ENCODE measurements at regions not wholly inside any gene's neighbourhood (a gene's known extent, or its start where the extent isn't known, plus 50 kb on each side); places are given as distances from the start of the nearest gene placed in this dataset.

- H3K4me3 ChIP-seq = no peak overlapping the region
- intact Hi-C loops (cut with DNase I) = no loop called here
- DNase-seq (ENCODE audit: extremely low spot score in 2 of 2) = no peak
- H3K36me3 ChIP-seq = no peaks in the 10 kb centered on the region
- H3K27ac ChIP-seq = no peak overlapping the region
- no peaks in the 10 kb centered on the region for H3K9me3 ChIP-seq
- H3K4me1 ChIP-seq = no peaks in the 10 kb centered on the region
- H3K27me3 ChIP-seq = no peaks in the 10 kb centered on the region
- no peak for TF ChIP-seq POLR2AphosphoS5 (IDR thresholded peaks at IDR 0.05; ENCODE audit: insufficient read depth in 1 of 2, low read depth in 1 of 2)
- no peak for TF ChIP-seq CTCF (IDR thresholded peaks at IDR 0.05)
- no peak for TF ChIP-seq POLR2A (IDR thresholded peaks at IDR 0.05)
These were observed 192.2 kb upstream of the LMNTD1 start for GRCh38 chr12:25745281-25745680.

GRCh38 chr12:25746131-25746530, 193.0 kb upstream of the LMNTD1 start:
- Histone ChIP-seq H3K4me1 (no peaks in the 10 kb centered on the region), H3K9me3 (no peaks in the 10 kb centered on the region), H3K27ac (no peak overlapping the region), H3K36me3 (no peaks in the 10 kb centered on the region), H3K27me3 (no peaks in the 10 kb centered on the region), H3K4me3 (no peak overlapping the region)
- TF ChIP-seq POLR2AphosphoS5 (IDR thresholded peaks at IDR 0.05; ENCODE audit: insufficient read depth in 1 of 2, low read depth in 1 of 2) = no peak
- TF ChIP-seq POLR2A (IDR thresholded peaks at IDR 0.05) = no peak
- TF ChIP-seq CTCF (IDR thresholded peaks at IDR 0.05) = no peak
- intact Hi-C loops (cut with DNase I) = no loop called here
- no peak for DNase-seq (ENCODE audit: extremely low spot score in 2 of 2)

GRCh38 chr12:25752710-25753309, 199.7 kb upstream of the LMNTD1 start:
- H3K4me3 ChIP-seq = no peak overlapping the region
- no peaks in the 10 kb centered on the region for H3K9me3 ChIP-seq
- no peak overlapping the region for H3K27ac ChIP-seq
- H3K27me3 ChIP-seq = no peaks in the 10 kb centered on the region
- H3K4me1 ChIP-seq = no peaks in the 10 kb centered on the region
- intact Hi-C loops (cut with DNase I) = no loop called here
- no peak for DNase-seq (ENCODE audit: extremely low spot score in 2 of 2)
- H3K36me3 ChIP-seq = no peaks in the 10 kb centered on the region
- TF ChIP-seq POLR2A (IDR thresholded peaks at IDR 0.05) (no peak), POLR2AphosphoS5 (IDR thresholded peaks at IDR 0.05; ENCODE audit: insufficient read depth in 1 of 2, low read depth in 1 of 2) (no peak), CTCF (IDR thresholded peaks at IDR 0.05) (no peak)

- DNase-seq (ENCODE audit: extremely low spot score in 2 of 2) = no peak
- intact Hi-C loops (cut with DNase I) = no loop called here
- no peak overlapping the region for H3K4me3 ChIP-seq
- TF ChIP-seq POLR2A (IDR thresholded peaks at IDR 0.05) (no peak), POLR2AphosphoS5 (IDR thresholded peaks at IDR 0.05; ENCODE audit: insufficient read depth in 1 of 2, low read depth in 1 of 2) (no peak), CTCF (IDR thresholded peaks at IDR 0.05) (no peak)
- H3K4me1 ChIP-seq = no peaks in the 10 kb centered on the region
- H3K9me3 ChIP-seq = no peaks in the 10 kb centered on the region
- no peak overlapping the region for H3K27ac ChIP-seq
- H3K27me3 ChIP-seq = no peaks in the 10 kb centered on the region
- H3K36me3 ChIP-seq = no peaks in the 10 kb centered on the region
These were observed 202.3 kb upstream of the LMNTD1 start for GRCh38 chr12:25755136-25755970.

- no peak overlapping the region for H3K27ac ChIP-seq
- H3K4me3 ChIP-seq = no peak overlapping the region
- no peak for TF ChIP-seq CTCF (IDR thresholded peaks at IDR 0.05)
- H3K36me3 ChIP-seq = no peaks in the 10 kb centered on the region
- H3K4me1 ChIP-seq = no peaks in the 10 kb centered on the region
- H3K27me3 ChIP-seq = no peaks in the 10 kb centered on the region
- intact Hi-C loops (cut with DNase I) = no loop called here
- no peak for DNase-seq (ENCODE audit: extremely low spot score in 2 of 2)
- no peaks in the 10 kb centered on the region for H3K9me3 ChIP-seq
These were observed 202.6 kb upstream of the RASSF8 start for GRCh38 chr12:25755971-25756260.
